ENCODE measurements at regions not wholly inside any gene's neighbourhood (a gene's known extent, or its start where the extent isn't known, plus 50 kb on each side); places are given as distances from the start of the nearest gene placed in this dataset.
"Not testable (repeated sequence)": the region's sequence is repeated elsewhere in the genome, so short reads cannot be mapped to it uniquely, and the experiment has no call there.

DNA sequence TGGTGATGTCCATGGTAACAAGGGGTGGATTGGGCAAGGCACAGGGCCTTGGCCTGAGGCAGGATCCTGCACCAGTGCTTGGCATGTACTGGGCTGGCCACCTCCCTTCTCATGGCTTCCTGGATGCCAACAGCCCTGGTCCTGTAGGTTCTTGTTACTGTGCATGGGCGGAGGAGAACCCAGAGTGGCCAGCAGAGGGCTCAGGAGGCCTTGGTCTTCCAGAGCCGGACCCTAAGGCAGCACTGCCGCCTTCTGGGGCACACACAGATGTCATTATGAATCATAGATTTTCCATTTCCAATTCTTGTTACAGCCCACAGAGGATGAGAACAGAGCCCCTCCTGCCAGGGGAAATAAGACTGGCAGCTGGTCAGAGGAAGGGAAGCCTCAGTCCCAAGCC, 122.7 kb downstream of the ZNF267 start:
- ATAC-seq; H3K4me3 ChIP-seq; H3K9me3 ChIP-seq; H3K27me3 ChIP-seq; intact Hi-C loops (cut with DNase I); H3K27ac ChIP-seq; H3K36me3 ChIP-seq (replicated peaks in 1 of 2; ENCODE audit: insufficient read depth in 1 of 2, low read depth in 2 of 2); H3K4me1 ChIP-seq: not testable (repeated sequence)
- TF ChIP-seq, protein P1, sequence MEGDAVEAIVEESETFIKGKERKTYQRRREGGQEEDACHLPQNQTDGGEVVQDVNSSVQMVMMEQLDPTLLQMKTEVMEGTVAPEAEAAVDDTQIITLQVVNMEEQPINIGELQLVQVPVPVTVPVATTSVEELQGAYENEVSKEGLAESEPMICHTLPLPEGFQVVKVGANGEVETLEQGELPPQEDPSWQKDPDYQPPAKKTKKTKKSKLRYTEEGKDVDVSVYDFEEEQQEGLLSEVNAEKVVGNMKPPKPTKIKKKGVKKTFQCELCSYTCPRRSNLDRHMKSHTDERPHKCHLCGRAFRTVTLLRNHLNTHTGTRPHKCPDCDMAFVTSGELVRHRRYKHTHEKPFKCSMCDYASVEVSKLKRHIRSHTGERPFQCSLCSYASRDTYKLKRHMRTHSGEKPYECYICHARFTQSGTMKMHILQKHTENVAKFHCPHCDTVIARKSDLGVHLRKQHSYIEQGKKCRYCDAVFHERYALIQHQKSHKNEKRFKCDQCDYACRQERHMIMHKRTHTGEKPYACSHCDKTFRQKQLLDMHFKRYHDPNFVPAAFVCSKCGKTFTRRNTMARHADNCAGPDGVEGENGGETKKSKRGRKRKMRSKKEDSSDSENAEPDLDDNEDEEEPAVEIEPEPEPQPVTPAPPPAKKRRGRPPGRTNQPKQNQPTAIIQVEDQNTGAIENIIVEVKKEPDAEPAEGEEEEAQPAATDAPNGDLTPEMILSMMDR (IDR thresholded peaks at IDR 0.05), result peak in 2 of 7 experiments; percentile 26 to 30
- peak in 2 of 4 donors; percentile 15 to 30 for DNase-seq
- WGBS, 2 donors, result 16 to 33% methylated on average over 1 to 2 of the region's 3 CpGs

DNA sequence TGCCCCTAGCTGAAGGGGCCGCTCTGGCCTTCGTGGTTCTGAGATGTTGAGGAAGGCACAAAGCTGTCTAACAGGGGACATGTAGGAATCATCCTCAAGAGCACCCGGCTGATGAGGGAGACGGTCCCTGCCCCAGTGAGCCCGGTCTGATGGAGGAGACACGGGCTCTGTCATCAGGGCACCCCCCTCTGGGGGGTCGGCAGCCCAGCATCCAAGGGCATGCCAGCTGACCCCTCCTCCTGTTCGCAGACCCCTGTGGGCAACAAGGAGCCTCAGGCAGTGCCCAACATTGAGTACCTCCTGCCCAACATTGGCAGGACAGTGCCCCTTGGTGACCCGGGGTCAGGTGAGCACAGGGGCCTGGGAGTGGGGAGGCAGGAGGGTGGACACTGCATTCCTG, 128.9 kb downstream of the ZNF267 start:
- H3K4me1 ChIP-seq; H3K27ac ChIP-seq; H3K27me3 ChIP-seq; H3K4me3 ChIP-seq; H3K36me3 ChIP-seq (replicated peaks in 1 of 2; ENCODE audit: insufficient read depth in 1 of 2, low read depth in 2 of 2); ATAC-seq; intact Hi-C loops (cut with DNase I); DNase-seq; H3K9me3 ChIP-seq: not testable (repeated sequence)
- 77 to 80% methylated on average over 2 to 8 of the region's 9 CpGs for WGBS, 2 donors

DNA sequence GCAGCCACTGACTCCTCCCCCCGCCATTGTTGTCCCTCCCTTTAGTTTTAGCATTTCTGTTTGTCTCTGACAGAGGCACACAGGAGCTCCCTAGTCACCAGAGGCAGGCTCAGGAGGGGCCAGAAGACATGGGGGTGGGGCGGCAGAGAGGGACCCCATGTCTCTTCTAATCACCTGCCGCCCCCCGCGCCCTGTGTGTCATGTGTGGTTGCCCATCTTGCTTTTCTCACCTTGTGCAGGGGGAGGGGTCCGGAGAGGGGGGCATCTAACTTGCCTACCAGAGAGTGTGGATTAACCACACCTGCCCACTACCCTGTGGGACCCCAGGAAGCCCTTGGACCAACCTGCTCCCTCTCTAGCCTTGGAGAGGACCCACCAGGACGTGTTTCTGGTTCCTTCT, 130.2 kb downstream of the ZNF267 start:
- H3K36me3 ChIP-seq (replicated peaks in 1 of 2; ENCODE audit: insufficient read depth in 1 of 2, low read depth in 2 of 2); ATAC-seq; DNase-seq; intact Hi-C loops (cut with DNase I); H3K4me1 ChIP-seq; H3K9me3 ChIP-seq; H3K27me3 ChIP-seq; H3K4me3 ChIP-seq; H3K27ac ChIP-seq: not testable (repeated sequence)
- 76 to 77% methylated on average over 5 of the region's 7 CpGs for WGBS, 2 donors

DNA sequence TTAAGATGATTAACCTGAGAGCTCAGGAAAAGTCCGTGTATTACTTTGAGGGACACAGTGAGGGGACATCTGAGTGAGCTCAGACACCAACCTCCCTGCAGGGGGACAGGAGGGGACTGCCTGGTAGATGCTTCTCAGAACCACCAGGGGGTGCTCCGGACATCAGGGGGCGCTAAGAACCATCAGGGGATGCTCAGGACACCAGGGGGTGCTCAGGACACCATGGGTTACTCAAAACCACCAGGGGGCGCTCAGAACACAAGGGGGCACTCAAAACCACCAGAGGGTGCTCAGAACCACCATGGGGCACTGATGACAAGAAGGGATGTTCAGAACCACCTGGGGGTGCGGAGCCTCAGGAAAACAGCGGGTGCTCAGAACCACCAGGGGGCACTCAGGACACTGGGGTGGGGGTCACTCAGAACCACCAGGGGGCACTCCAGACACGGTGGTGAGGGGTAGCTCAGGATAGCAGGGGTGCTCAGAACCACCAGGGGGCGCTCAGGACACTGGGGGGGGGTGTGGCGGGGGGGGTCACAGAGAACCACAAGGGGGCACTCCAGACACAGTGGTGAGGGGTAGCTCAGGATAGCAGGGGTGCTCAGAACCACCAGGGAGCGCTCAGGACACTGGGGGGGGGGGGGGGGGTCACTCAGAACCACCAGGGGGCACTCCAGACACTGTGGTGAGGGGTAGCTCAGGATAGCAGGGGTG, 165.3 kb downstream of the ZNF267 start:
- intact Hi-C loops (cut with DNase I); H3K36me3 ChIP-seq (replicated peaks in 1 of 2; ENCODE audit: insufficient read depth in 1 of 2, low read depth in 2 of 2); H3K27ac ChIP-seq; ATAC-seq; H3K4me1 ChIP-seq; H3K9me3 ChIP-seq; DNase-seq; H3K27me3 ChIP-seq; H3K4me3 ChIP-seq: not testable (repeated sequence)
- WGBS, 2 donors, result 80% methylated on average over 2 of the region's 10 CpGs; no CpG with 5 or more reads in 1 of the 2 donors

- H3K4me1 ChIP-seq; H3K27me3 ChIP-seq; intact Hi-C loops (cut with DNase I); H3K36me3 ChIP-seq (replicated peaks in 1 of 2; ENCODE audit: insufficient read depth in 1 of 2, low read depth in 2 of 2); H3K27ac ChIP-seq; H3K9me3 ChIP-seq; ATAC-seq; DNase-seq; H3K4me3 ChIP-seq: not testable (repeated sequence)
- no CpG with 5 or more reads among the region's 10 CpGs for WGBS, 2 donors
Observed at GRCh38 chr16:32039919-32040318, 166.3 kb downstream of the ZNF267 start.

DNA sequence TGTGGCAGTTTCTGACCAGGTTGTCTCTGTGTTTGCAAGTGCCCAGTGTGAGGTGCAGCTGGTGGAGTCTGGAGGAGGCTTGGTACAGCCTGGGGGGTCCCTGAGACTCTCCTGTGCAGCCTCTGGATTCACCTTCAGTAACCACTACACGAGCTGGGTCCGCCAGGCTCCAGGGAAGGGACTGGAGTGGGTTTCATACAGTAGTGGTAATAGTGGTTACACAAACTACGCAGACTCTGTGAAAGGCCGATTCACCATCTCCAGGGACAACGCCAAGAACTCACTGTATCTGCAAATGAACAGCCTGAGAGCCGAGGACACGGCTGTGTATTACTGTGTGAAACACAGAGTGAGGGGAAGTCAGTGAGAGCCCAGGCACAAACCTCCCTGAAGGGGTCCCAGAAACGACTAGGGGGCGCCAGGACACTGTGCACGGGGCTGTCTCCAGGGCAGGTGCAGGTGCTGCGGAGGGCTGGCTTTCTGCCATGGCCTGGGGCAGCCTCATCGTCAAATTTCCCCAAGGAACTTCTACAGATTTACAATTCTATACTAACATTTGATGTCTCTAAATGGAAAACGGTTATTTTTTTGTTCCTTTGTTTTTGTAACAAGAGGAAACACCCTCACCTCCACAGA, 187.0 kb upstream of the TP53TG3D start:
- 3 to 23% methylated on average over 5 to 13 of the region's 13 CpGs for WGBS, 2 donors
- H3K4me3 ChIP-seq; H3K36me3 ChIP-seq (replicated peaks in 1 of 2; ENCODE audit: insufficient read depth in 1 of 2, low read depth in 2 of 2); ATAC-seq; H3K9me3 ChIP-seq; intact Hi-C loops (cut with DNase I); H3K27me3 ChIP-seq; H3K4me1 ChIP-seq; H3K27ac ChIP-seq: not testable (repeated sequence)
- DNase-seq, result peak in 1 of 4 donors; percentile 10

DNA sequence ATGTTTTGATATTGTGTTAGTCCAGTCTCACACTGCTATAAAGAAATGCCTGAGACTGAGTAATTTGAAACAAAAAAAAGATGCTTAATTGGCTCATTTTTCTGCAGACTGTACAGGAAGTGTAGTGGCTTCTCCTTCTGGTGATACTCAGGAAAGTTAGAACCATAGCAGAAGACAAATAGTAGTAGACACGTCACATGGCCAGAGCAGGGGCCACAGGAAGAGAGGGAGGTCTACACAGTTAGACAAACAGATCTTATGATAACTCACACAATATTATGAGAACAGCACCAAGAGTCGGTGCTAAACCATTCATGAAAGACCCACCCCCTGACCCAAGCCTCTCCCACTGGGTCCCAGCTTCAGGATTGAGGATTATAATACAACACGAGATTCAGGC, 181.5 kb upstream of the TP53TG3D start:
- no CpG with 5 or more reads among the region's 3 CpGs for WGBS, 2 donors
- H3K4me3 ChIP-seq; H3K9me3 ChIP-seq; H3K4me1 ChIP-seq; DNase-seq; H3K27me3 ChIP-seq; ATAC-seq; intact Hi-C loops (cut with DNase I); H3K27ac ChIP-seq; H3K36me3 ChIP-seq (replicated peaks in 1 of 2; ENCODE audit: insufficient read depth in 1 of 2, low read depth in 2 of 2): not testable (repeated sequence)

- ATAC-seq; H3K9me3 ChIP-seq; H3K4me3 ChIP-seq; H3K4me1 ChIP-seq; H3K27ac ChIP-seq; H3K27me3 ChIP-seq; DNase-seq; intact Hi-C loops (cut with DNase I); H3K36me3 ChIP-seq (replicated peaks in 1 of 2; ENCODE audit: insufficient read depth in 1 of 2, low read depth in 2 of 2): not testable (repeated sequence)
- WGBS, 2 donors, result 10 to 21% methylated on average over 5 to 13 of the region's 15 CpGs
Observed at GRCh38 chr16:32083891-32084290, 169.2 kb upstream of the TP53TG3D start.

DNA sequence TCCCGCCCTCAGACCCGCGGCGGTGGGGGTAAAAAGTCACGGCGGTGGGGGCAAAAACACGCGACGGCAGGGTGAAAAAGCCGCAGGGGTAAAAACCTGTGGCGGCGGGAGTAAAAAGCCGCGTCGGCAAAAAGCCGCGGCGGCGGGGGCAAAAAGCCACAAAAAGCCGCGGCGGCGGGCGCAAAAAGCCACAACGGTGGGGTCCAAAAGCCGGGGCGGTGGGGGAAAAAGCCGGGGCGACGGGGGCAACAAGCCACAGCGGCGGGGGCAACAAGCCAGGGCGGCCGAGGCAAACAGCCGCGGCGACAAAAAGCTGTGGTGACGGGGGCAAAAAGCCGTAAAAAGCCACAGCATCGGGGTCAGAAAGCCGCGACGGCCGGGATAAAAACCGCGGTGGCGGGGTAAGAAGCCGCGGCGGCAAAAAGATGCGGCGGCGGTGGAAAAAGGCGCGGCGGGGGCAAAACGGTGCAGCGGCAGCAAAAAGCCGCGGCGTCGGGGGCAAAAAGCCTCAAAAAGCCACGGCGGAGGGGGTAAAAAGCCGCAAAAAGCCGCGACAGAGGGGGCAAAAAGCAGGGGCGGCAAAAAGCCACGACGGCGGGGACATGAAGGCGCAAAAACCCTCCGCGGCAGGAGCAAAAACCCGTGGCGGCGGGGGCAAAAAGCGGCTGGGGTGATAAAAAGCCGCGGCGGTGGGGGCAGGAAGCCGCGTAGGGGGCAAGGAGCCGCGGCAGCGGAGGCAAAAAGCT, 168.3 kb upstream of the TP53TG3D start:
- intact Hi-C loops (cut with DNase I); H3K9me3 ChIP-seq; H3K4me3 ChIP-seq; H3K27ac ChIP-seq; H3K27me3 ChIP-seq; DNase-seq; H3K4me1 ChIP-seq; H3K36me3 ChIP-seq (replicated peaks in 1 of 2; ENCODE audit: insufficient read depth in 1 of 2, low read depth in 2 of 2); ATAC-seq: not testable (repeated sequence)
- WGBS, 2 donors, result 5 to 20% methylated on average over 56 to 65 of the region's 86 CpGs

DNA sequence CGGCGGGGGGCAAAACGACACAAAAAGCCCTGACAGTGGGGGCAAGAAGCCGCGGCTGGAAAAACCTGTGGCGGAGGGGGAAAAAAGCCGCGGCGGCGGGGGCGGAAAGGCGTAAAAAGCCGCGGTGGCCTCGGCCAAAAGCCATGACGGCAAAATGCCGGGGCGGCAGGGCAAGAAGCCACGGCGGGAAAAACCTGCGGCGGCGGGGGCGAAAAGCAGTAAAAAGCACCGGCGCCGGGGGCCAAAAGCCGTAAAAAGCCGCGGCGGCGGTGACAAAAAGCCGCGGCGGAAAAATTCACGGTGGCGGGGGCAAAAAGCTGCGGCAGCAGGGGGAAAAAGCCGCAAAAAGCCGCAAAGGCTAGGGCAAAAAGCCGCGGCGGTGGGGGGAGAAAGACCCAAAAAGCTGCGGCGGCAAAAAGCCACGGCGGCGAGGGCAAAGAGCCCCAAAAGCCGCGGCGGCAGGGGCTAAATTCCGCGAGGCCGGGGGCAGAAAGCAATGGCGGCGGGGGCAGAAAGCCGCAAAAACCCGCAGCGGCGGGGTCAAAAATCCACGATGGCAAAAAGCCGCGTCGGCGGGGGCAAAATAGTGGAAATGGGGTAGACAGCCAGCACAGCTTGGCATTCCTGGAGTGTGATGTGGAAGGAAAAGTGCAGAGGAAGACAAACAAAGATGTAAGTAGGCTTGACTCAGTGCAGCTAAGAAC, 167.5 kb upstream of the TP53TG3D start:
- H3K27me3 ChIP-seq; intact Hi-C loops (cut with DNase I); H3K9me3 ChIP-seq; ATAC-seq; H3K27ac ChIP-seq; H3K36me3 ChIP-seq (replicated peaks in 1 of 2; ENCODE audit: insufficient read depth in 1 of 2, low read depth in 2 of 2); H3K4me1 ChIP-seq: not testable (repeated sequence)
- whole genome bisulfite sequencing, 2 donors, result 6 to 20% methylated on average over 55 to 59 of the region's 65 CpGs
- DNase-seq, result peak in 1 of 4 donors; percentile 7
- peak overlapping the region in 1 of 2 donors; percentile 8 for H3K4me3 ChIP-seq

Data from body of pancreas (tissue), 4 donors.